ENCODE measurements at regions not wholly inside any gene's neighbourhood (a gene's known extent, or its start where the extent isn't known, plus 50 kb on each side); places are given as distances from the start of the nearest gene placed in this dataset.

GRCh38 chr3:25166016-25166415 is 262.0 kb upstream of the RARB start:
- TF ChIP-seq REST (tag by site-specific recombination; IDR thresholded peaks at IDR 0.05) (no peak), CTCF (tag by site-specific recombination; IDR thresholded peaks at IDR 0.05) (no peak), ZBTB8A (tag by site-specific recombination; IDR thresholded peaks at IDR 0.05) (no peak), HIC1 (tag by site-specific recombination; IDR thresholded peaks at IDR 0.05) (no peak), PRDM4 (tag by site-specific recombination; IDR thresholded peaks at IDR 0.05) (no peak), ZNF292 (tag by site-specific recombination; IDR thresholded peaks at IDR 0.05; ENCODE audit: borderline replicate concordance, low read depth) (no peak), ZNF174 (tag by site-specific recombination; IDR thresholded peaks at IDR 0.05) (no peak), MZF1 (tag by site-specific recombination; IDR thresholded peaks at IDR 0.05; ENCODE audit: borderline replicate concordance) (no peak), PRDM1 (tag by site-specific recombination; IDR thresholded peaks at IDR 0.05) (no peak), KLF16 (tag by site-specific recombination; IDR thresholded peaks at IDR 0.05) (no peak)
- TF ChIP-seq, protein P1, sequence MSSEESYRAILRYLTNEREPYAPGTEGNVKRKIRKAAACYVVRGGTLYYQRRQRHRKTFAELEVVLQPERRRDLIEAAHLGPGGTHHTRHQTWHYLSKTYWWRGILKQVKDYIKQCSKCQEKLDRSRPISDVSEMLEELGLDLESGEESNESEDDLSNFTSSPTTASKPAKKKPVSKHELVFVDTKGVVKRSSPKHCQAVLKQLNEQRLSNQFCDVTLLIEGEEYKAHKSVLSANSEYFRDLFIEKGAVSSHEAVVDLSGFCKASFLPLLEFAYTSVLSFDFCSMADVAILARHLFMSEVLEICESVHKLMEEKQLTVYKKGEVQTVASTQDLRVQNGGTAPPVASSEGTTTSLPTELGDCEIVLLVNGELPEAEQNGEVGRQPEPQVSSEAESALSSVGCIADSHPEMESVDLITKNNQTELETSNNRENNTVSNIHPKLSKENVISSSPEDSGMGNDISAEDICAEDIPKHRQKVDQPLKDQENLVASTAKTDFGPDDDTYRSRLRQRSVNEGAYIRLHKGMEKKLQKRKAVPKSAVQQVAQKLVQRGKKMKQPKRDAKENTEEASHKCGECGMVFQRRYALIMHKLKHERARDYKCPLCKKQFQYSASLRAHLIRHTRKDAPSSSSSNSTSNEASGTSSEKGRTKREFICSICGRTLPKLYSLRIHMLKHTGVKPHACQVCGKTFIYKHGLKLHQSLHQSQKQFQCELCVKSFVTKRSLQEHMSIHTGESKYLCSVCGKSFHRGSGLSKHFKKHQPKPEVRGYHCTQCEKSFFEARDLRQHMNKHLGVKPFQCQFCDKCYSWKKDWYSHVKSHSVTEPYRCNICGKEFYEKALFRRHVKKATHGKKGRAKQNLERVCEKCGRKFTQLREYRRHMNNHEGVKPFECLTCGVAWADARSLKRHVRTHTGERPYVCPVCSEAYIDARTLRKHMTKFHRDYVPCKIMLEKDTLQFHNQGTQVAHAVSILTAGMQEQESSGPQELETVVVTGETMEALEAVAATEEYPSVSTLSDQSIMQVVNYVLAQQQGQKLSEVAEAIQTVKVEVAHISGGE (tag by site-specific recombination; conservative IDR thresholded peaks at IDR 0.05; ENCODE audit: low read depth): no peak

Measured in HEK293 (cell line).